DND-41 (cell line): ENCODE measurements at regions not wholly inside any gene's neighbourhood (a gene's known extent, or its start where the extent isn't known, plus 50 kb on each side); places are given as distances from the start of the nearest gene placed in this dataset.
"Not testable (repeated sequence)": the region's sequence is repeated elsewhere in the genome, so short reads cannot be mapped to it uniquely, and the experiment has no call there.

Experiments used
- ATAC-seq: fragments of 200-7000 bp; cut with Tn5 transposase; 3 replicates; pipeline ENCODE4 v1.9.1; 2021; ENCODE audit warnings: low read depth; ENCODE audit not compliant: insufficient read depth
- DNase-seq: peaks from one replicate; pipeline ENCODE4 v3.0.0-alpha.2; 2020
- H2AFZ ChIP-seq: 2 replicates; pipeline ENCODE4 v1.6.0; 2012; ENCODE audit warnings: low read depth, low read length
- H3K27ac ChIP-seq: 2 replicates; pipeline ENCODE4 v1.5.1; 2012; ENCODE audit warnings: low read length, inconsistent platforms
- H3K27me3 ChIP-seq: fragments of 200-600 bp; sonication (generic); 2 replicates; pipeline ENCODE4 v1.6.0; 2012; ENCODE audit warnings: low read length, mild to moderate bottlenecking, inconsistent platforms; ENCODE audit not compliant: insufficient read depth, poor library complexity
- H3K36me3 ChIP-seq: 2 replicates; pipeline ENCODE4 v1.5.1; 2012; ENCODE audit warnings: low read length, inconsistent platforms; ENCODE audit not compliant: insufficient read depth
- H3K4me1 ChIP-seq: 2 replicates; pipeline ENCODE4 v1.5.1; 2012; ENCODE audit warnings: mild to moderate bottlenecking, low read length; ENCODE audit not compliant: insufficient read depth
- H3K4me2 ChIP-seq: 2 replicates; pipeline ENCODE4 v1.6.0; 2012; ENCODE audit warnings: mild to moderate bottlenecking, moderate library complexity, low read length, inconsistent platforms; ENCODE audit not compliant: insufficient read depth
- H3K4me3 ChIP-seq, 2 experiments: fragments of 200-600 bp in 1 of 2; shearing (Covaris generic) in 1 of 2; 2 replicates each; pipeline ENCODE4 v1.5.1; 2012 to 2016; ENCODE audit warnings: inconsistent platforms in 2 of 2, low read length in 2 of 2, mild to moderate bottlenecking in 2 of 2, low read depth in 1 of 2, moderate library complexity in 1 of 2
- H3K79me2 ChIP-seq: 2 replicates; pipeline ENCODE4 v1.6.0; 2012; ENCODE audit warnings: low read length, inconsistent platforms; ENCODE audit not compliant: insufficient read depth
- H3K9ac ChIP-seq: 2 replicates; pipeline ENCODE4 v1.6.0; 2012; ENCODE audit warnings: low read depth, mild to moderate bottlenecking, inconsistent platforms, low read length, moderate library complexity
- H3K9me3 ChIP-seq: 2 replicates; pipeline ENCODE4 v1.5.1; 2012; ENCODE audit warnings: low read length, moderate library complexity, mild to moderate bottlenecking, inconsistent platforms; ENCODE audit not compliant: insufficient read depth, severe bottlenecking
- H4K20me1 ChIP-seq: 2 replicates; pipeline ENCODE4 v1.6.0; 2012; ENCODE audit warnings: low read length; ENCODE audit not compliant: insufficient read depth
- CTCF ChIP-seq: IDR thresholded peaks from 2 replicates; pipeline ENCODE4 v1.5.1; 2012; ENCODE audit warnings: borderline replicate concordance, low read length, moderate library complexity, mild to moderate bottlenecking; ENCODE audit not compliant: poor library complexity, severe bottlenecking; ENCODE audit errors: extremely low read depth
- EZH2 ChIP-seq: IDR thresholded peaks from 3 replicates; pipeline ENCODE4 v1.6.1; 2012; ENCODE audit warnings: borderline replicate concordance, low read depth, mild to moderate bottlenecking, moderate library complexity, low read length, inconsistent platforms; ENCODE audit not compliant: severe bottlenecking

GRCh38 chr17:34474706-34475105, 104.7 kb upstream of the TMEM132E start:
- Histone ChIP-seq H3K27me3 (peaks cover 15% of the 10 kb centered on the region), H3K4me2 (no peak overlapping the region), H4K20me1 (no peaks in the 10 kb centered on the region), H2AFZ (no peak overlapping the region), H3K36me3 (no peaks in the 10 kb centered on the region), H3K79me2 (no peaks in the 10 kb centered on the region), H3K4me1 (no peaks in the 10 kb centered on the region), H3K9me3 (no peaks in the 10 kb centered on the region), H3K27ac (no peak overlapping the region), H3K9ac (no peak overlapping the region), H3K4me3 (no peak overlapping the region)
- DNase-seq (no peak), ATAC-seq (no peak)
- TF ChIP-seq EZH2 (no peak), CTCF (no peak)

GRCh38 chr17:34472363-34472762, 107.0 kb upstream of the TMEM132E start:
- H2AFZ ChIP-seq = no peak overlapping the region
- H3K36me3 ChIP-seq = no peaks in the 10 kb centered on the region
- no peak overlapping the region for H3K9ac ChIP-seq
- H3K27me3 ChIP-seq = peaks cover 37% of the 10 kb centered on the region
- no peaks in the 10 kb centered on the region for H3K4me1 ChIP-seq
- ATAC-seq (no peak), DNase-seq (no peak)
- H3K79me2 ChIP-seq = no peaks in the 10 kb centered on the region
- H3K27ac ChIP-seq = no peak overlapping the region
- H3K9me3 ChIP-seq = no peaks in the 10 kb centered on the region
- no peaks in the 10 kb centered on the region for H4K20me1 ChIP-seq
- no peak for TF ChIP-seq CTCF
- TF ChIP-seq EZH2 = no peak
- H3K4me3 ChIP-seq = no peak overlapping the region
- no peak overlapping the region for H3K4me2 ChIP-seq

- H3K79me2 ChIP-seq, H3K27ac ChIP-seq, H3K9me3 ChIP-seq, H3K9ac ChIP-seq, H4K20me1 ChIP-seq, H3K4me2 ChIP-seq, ATAC-seq, H2AFZ ChIP-seq, H3K4me1 ChIP-seq, DNase-seq, H3K36me3 ChIP-seq, H3K4me3 ChIP-seq: not testable (repeated sequence)
- peaks cover 36% of the 10 kb centered on the region for H3K27me3 ChIP-seq
Observed at GRCh38 chr17:34471278-34471677, 108.1 kb upstream of the TMEM132E start.

GRCh38 chr17:34465789-34466188, 102.8 kb upstream of the CCL1 start:
- ATAC-seq = no peak
- TF ChIP-seq EZH2 (no peak), CTCF (no peak)

More at GRCh38 chr17:34465789-34466188, 102.8 kb upstream of the CCL1 start:
- no peaks in the 10 kb centered on the region for H3K9me3 ChIP-seq
- no peaks in the 10 kb centered on the region for H3K79me2 ChIP-seq
- no peak overlapping the region for H3K9ac ChIP-seq
- H3K27ac ChIP-seq = no peak overlapping the region
- H3K27me3 ChIP-seq = peaks cover 35% of the 10 kb centered on the region
- H3K4me3 ChIP-seq = no peak overlapping the region
- H3K36me3 ChIP-seq = no peaks in the 10 kb centered on the region
- no peaks in the 10 kb centered on the region for H4K20me1 ChIP-seq
- no peak for DNase-seq
- no peak overlapping the region for H2AFZ ChIP-seq
- H3K4me2 ChIP-seq = no peak overlapping the region
- no peaks in the 10 kb centered on the region for H3K4me1 ChIP-seq
